Mesothelial cell of epicardium (in vitro differentiated cells): ENCODE measurements at regions not wholly inside any gene's neighbourhood (a gene's known extent, or its start where the extent isn't known, plus 50 kb on each side); places are given as distances from the start of the nearest gene placed in this dataset.

Experiments used
- DNase-seq, 2 experiments: peaks; one replicate each; pipeline ENCODE4 v3.0.0; 2021; ENCODE audit warnings: low spot score in 2 of 2; ENCODE audit not compliant: unreplicated experiment in 2 of 2
- H3K27ac Mint-ChIP-seq: 2 replicates; pipeline ENCODE4 v1.8.0; 2021; ENCODE audit warnings: mixed read lengths
- H3K27me3 Mint-ChIP-seq: 2 replicates; pipeline ENCODE4 v1.8.0; 2021; ENCODE audit warnings: low read depth, mixed read lengths
- H3K36me3 Mint-ChIP-seq: 2 replicates; pipeline ENCODE4 v1.8.0; 2021; ENCODE audit warnings: mixed read lengths
- H3K4me1 Mint-ChIP-seq: 2 replicates; pipeline ENCODE4 v1.8.0; 2021; ENCODE audit warnings: mixed read lengths
- H3K4me3 Mint-ChIP-seq: 2 replicates; pipeline ENCODE4 v1.8.0; 2021; ENCODE audit warnings: mild to moderate bottlenecking, moderate library complexity, mixed read lengths
- H3K9me3 Mint-ChIP-seq: 2 replicates; pipeline ENCODE4 v1.8.0; 2021; ENCODE audit warnings: mixed read lengths
- CTCF ChIP-seq: fragments of 200-600 bp; sonication (generic); IDR thresholded peaks from one replicate; pipeline ENCODE4 v1.5.0; 2021; ENCODE audit warnings: antibody characterized with exemption; ENCODE audit not compliant: unreplicated experiment

- Mint-ChIP-seq H3K9me3 (peaks cover 8% of the 10 kb centered on the region), H3K36me3 (no peaks in the 10 kb centered on the region), H3K4me1 (no peaks in the 10 kb centered on the region), H3K27ac (no peak overlapping the region), H3K4me3 (no peak overlapping the region), H3K27me3 (no peaks in the 10 kb centered on the region)
- no peak for DNase-seq
- TF ChIP-seq CTCF: no peak
Measured at GRCh38 chr2:175732531-175732930, 269.5 kb downstream of the LNPK start.

DNA sequence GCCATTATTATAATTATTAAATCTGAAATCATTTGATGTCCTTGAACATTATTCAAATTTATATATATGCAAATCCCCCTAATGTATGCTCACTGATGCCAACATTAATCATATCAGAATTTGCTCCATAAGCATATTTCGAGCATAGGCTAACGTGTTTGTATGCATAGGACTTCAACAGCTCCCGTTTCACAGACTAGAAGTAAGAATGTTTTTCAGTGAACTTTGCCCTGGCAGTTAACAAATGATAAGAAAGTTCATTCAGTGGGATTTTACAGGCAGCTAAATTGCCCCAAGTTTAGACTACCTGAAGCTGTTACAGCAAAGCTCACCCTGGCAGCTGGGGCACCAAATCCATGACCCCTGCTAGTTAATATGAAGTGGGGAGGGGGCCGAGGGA, 272.0 kb downstream of the LNPK start:
- no peak for TF ChIP-seq CTCF
- DNase-seq: no peak
- no peaks in the 10 kb centered on the region for H3K36me3 Mint-ChIP-seq
- no peak overlapping the region for H3K4me3 Mint-ChIP-seq
- H3K9me3 Mint-ChIP-seq: peaks cover 14% of the 10 kb centered on the region
- H3K27ac Mint-ChIP-seq: no peak overlapping the region
- no peaks in the 10 kb centered on the region for H3K4me1 Mint-ChIP-seq
- H3K27me3 Mint-ChIP-seq: no peaks in the 10 kb centered on the region

DNA sequence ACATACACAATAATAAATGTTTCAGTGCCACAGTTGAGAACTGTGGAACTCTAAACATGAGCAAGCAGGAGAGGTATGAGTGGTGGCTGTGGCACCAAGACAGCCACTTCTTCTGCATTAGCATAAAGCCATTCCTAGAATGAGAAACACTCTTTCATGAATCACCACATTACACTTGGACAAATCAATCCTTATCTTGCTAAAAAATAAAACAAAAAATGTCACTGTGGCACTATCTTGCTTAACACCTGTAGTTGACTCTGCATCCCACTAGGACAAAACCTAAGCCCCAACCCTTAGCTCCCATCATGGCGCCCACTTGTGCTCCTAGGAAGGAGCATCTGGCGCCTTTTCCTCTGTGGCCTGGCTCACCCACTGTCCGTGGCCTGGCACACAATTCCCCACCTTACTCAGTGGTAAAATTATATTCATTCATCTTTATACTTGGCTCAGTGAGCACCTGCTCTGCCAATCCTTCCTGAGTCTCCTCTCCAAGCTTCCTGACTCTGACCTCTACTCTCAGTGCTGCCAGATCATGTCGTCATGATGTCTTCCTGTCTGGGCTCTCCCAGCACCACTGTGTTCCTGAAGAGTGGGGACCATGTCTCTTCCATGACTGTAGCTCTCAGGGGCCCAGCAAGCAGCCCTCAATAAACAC, 272.9 kb downstream of the LNPK start:
- Mint-ChIP-seq H3K27ac (no peak overlapping the region), H3K9me3 (peaks cover 18% of the 10 kb centered on the region), H3K4me1 (no peaks in the 10 kb centered on the region), H3K4me3 (no peak overlapping the region), H3K27me3 (no peaks in the 10 kb centered on the region), H3K36me3 (no peaks in the 10 kb centered on the region)
- no peak for DNase-seq
- TF ChIP-seq CTCF: no peak

GRCh38 chr2:175728032-175728431, 274.0 kb downstream of the LNPK start:
- H3K36me3 Mint-ChIP-seq: no peaks in the 10 kb centered on the region
- DNase-seq: no peak
- H3K4me3 Mint-ChIP-seq: no peak overlapping the region
- H3K4me1 Mint-ChIP-seq: no peaks in the 10 kb centered on the region
- H3K9me3 Mint-ChIP-seq: peaks cover 28% of the 10 kb centered on the region
- no peak for TF ChIP-seq CTCF
- no peak overlapping the region for H3K27ac Mint-ChIP-seq
- H3K27me3 Mint-ChIP-seq: no peaks in the 10 kb centered on the region

DNA sequence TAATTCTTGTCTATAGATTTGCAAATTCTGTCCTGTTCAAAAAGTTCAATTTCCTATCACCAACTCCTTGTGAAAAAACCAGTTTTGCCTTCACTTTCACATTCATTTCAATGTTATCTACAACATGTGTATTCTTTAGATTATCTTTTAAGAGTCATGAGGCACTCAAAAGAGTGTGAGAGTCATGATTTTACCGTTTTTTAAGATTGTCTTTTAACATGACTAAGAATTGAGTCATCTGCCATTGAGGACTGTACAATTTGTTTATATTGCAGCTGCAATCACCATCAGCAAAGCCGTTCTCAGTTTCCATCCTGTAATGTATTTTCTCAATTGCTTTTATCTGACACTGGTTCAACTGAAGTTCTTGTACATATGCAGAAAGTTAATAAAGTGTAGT, 275.8 kb downstream of the LNPK start:
- DNase-seq: no peak
- Mint-ChIP-seq H3K27me3 (no peaks in the 10 kb centered on the region), H3K9me3 (peaks cover 30% of the 10 kb centered on the region), H3K4me3 (no peak overlapping the region), H3K4me1 (no peaks in the 10 kb centered on the region), H3K36me3 (no peaks in the 10 kb centered on the region), H3K27ac (no peak overlapping the region)
- no peak for TF ChIP-seq CTCF

GRCh38 chr2:175709248-175709647, 292.8 kb downstream of the LNPK start:
- H3K9me3 Mint-ChIP-seq: peaks cover 31% of the 10 kb centered on the region

More at GRCh38 chr2:175709248-175709647, 292.8 kb downstream of the LNPK start:
- TF ChIP-seq CTCF: no peak
- Mint-ChIP-seq H3K27ac (no peak overlapping the region), H3K27me3 (peaks cover 4% of the 10 kb centered on the region), H3K4me1 (no peaks in the 10 kb centered on the region), H3K4me3 (no peak overlapping the region), H3K36me3 (peaks cover under 1% of the 10 kb centered on the region)
- no peak for DNase-seq
